Retinal pigment epithelial cell (primary cell): ENCODE measurements at regions not wholly inside any gene's neighbourhood (a gene's known extent, or its start where the extent isn't known, plus 50 kb on each side); places are given as distances from the start of the nearest gene placed in this dataset.
A peak's percentile ranks its signal among the peaks of the same experiment; 100 is the strongest.

ENCODE experiments used
- DNase-seq: peaks from one replicate; pipeline ENCODE4 v3.0.0-alpha.2; 2010; ENCODE audit warnings: low read depth
- H3K4me3 ChIP-seq: 2 replicates; pipeline ENCODE4 v1.5.1; 2011; ENCODE audit warnings: mild to moderate bottlenecking, low read length, control low read depth, moderate library complexity
- TF ChIP-seq, protein P1 (sequence below): conservative IDR thresholded peaks from 2 replicates; pipeline ENCODE4 v1.5.1; 2011; ENCODE audit warnings: low read depth, low read length, control low read depth, inconsistent platforms

DNA sequence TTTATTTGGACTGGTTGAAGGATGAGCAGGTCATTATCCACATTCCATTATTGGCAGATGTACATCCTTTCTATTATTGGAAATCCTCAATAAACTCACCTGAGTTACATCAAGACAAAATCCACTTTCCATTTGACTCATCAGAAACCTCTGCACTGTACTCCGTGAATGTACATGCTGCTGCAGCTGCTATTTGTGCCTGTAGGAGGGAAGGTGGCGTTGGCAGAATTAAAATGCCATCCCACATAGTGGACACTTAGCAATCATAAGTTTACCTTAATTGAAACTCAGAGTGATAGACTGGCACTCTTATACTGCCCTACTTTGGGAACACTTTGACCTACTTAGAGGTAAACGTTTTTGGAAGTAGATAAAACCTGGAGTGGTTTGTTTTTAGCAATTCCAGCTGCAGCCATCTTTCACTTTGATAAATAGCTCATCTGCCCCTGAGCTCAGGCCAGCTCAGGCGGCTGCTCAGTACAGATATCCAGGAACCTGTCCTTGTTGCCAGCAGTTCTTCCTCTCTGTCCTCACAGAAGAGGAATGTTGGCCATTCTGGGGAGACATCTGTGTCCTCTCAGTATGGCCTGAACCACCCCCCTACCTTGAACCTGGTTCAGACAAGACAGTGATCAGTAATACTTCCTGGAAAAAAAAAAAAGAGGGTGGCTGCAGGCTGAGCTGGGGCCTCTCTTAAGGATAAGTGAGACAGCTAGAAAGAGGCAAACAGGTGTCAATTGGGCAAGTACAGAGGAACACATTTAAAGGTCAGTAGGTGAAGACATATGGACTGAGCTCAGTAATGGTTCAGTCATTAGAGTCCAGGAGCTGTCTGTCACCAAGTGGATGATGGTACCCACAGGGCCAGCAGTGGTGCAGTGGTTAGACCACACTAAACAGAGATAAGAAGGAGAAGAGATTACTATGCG, 153.4 kb upstream of the UMPS start:
- TF ChIP-seq, protein P1, sequence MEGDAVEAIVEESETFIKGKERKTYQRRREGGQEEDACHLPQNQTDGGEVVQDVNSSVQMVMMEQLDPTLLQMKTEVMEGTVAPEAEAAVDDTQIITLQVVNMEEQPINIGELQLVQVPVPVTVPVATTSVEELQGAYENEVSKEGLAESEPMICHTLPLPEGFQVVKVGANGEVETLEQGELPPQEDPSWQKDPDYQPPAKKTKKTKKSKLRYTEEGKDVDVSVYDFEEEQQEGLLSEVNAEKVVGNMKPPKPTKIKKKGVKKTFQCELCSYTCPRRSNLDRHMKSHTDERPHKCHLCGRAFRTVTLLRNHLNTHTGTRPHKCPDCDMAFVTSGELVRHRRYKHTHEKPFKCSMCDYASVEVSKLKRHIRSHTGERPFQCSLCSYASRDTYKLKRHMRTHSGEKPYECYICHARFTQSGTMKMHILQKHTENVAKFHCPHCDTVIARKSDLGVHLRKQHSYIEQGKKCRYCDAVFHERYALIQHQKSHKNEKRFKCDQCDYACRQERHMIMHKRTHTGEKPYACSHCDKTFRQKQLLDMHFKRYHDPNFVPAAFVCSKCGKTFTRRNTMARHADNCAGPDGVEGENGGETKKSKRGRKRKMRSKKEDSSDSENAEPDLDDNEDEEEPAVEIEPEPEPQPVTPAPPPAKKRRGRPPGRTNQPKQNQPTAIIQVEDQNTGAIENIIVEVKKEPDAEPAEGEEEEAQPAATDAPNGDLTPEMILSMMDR: no peak
- H3K4me3 ChIP-seq: no peak overlapping the region
- no peak for DNase-seq

DNA sequence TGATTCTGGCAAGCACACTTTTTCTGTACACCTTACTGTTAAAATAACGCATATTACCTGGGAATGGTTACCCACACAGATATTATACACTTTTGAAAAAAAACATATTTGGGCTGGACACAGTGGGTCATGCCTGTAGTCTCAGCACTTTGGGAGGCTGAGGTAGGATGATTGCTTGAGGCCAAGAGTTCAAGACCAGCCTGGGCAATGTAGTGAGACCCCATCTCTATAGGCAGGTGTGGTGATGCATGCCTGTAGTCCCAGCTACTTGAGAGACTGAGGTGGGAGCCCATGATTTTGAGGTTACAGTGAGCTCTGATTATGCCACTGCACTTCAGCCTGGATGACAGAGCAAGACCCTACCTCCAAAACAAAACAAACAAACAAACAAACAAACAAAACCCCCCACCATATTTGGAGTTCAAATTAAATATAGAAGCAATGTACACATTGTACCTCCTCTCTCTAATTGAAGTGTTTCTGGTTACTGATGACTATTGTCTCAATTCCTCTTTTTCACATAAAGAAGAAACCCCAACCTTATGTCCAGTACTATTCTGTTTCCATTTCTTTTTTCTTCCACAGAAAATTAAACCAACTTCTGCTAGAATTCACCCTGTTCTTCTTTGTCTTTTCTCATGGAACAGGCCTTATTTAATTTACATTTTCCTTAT, 152.6 kb upstream of the UMPS start:
- H3K4me3 ChIP-seq: no peak overlapping the region
- TF ChIP-seq, protein P1: no peak
- no peak for DNase-seq

DNA sequence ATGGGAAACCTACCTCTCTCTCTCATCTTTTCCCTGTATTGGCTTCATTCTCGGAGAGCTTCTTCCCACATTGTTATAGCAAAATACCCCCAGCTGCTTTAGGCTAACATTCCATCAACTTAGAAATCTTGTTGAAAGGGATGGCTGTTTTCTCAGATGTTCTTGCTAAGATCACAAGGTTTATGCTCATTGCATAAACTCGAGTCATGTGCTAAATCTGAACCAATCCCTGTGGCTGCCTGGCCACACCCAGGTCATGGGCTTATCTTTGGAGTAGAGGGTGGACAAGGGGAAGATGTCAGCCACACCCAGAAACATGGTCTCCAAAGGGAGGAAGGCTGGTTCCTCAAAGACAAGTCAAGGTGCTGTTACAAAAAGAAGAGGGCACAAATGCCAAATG, 150.6 kb upstream of the UMPS start:
- H3K4me3 ChIP-seq: no peak overlapping the region
- DNase-seq: no peak
- TF ChIP-seq, protein P1: no peak

DNA sequence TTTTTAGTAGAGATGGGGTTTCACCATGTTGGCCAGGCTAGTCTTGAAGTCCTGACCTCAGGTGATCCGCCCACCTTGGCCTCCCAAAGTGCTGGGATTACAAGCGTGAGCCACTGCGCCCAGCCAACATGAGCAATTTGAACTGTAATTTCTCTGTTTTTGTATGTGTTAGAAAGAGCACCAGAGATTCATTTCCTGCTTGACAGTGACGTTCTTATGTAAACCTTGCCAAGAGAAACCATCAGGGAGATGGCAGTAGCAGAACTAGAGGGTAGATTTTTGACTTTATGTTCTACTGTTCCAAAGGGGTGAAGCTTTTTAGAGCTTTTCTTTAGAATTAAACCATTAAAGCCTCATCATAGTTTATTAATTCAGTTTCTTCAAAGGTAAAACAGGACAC, 148.1 kb upstream of the UMPS start:
- TF ChIP-seq, protein P1: no peak
- no peak overlapping the region for H3K4me3 ChIP-seq
- DNase-seq: no peak

DNA sequence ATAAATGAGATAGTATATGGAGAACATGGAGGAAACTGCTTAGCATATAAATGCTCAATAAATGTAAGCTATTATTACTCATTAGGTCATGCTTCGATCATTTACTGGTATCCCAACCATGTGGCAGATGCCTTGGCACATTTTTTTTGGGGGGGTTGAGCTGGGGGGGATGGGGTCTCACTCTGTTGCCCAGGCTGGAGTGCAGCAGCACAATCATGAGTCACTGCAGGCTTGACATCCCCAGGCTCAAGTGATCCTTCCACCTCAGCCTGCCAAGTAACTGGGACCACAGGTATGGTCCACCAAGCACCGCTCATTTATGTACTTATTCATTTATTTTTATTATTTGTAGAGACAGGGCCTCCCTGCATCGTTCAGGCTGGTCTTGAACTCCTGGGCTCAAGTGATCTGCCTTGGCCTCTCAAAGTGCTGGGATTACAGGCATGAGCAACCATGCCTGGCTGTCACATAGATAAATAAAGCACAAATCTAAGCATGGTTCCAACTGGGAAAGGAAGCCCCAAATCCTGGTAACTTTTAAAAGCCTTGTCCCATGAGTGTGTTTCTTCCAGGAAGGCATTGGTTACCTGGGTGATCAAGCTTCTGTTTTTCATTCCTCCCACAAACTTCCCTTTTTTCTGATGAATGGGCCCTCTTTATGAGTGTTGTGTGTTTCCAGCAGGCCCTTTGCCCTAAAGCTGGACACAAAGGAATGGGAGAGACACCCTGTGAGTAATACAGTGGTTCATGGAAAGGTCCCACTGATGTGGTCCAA, 147.4 kb upstream of the UMPS start:
- no peak overlapping the region for H3K4me3 ChIP-seq
- no peak for DNase-seq
- TF ChIP-seq, protein P1: no peak

DNA sequence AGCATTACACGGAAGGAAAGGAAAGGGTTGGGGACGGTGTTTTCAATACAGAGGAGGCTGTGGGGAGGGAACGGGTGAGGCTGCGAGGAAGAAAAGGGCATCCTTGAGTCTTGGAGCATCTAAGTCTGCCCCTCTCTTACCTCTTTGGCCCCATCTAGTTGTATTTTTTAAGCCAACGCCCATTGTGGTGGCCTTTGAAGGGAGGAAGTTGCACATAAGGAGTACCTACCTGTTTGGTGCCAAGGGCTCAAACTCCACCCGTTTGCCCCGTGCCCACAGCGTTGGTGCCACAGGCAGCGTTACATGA, 146.1 kb upstream of the UMPS start:
- no peak for DNase-seq
- H3K4me3 ChIP-seq: peak overlapping the region; percentile 66
- TF ChIP-seq, protein P1: no peak
